Right lobe of liver (tissue), 4 donors: ENCODE measurements at regions not wholly inside any gene's neighbourhood (a gene's known extent, or its start where the extent isn't known, plus 50 kb on each side); places are given as distances from the start of the nearest gene placed in this dataset.

Experiments used
- CTCF ChIP-seq, 4 donors: fragments of 200-600 bp in 3 of 4; fragments of 450-650 bp in 1 of 4; IDR thresholded peaks; one replicate each; pipeline versions ENCODE4 v1.5.1 to v1.8.0; 2016 to 2022; ENCODE audit warnings: antibody characterized with exemption in 4 of 4, mild to moderate bottlenecking in 2 of 4
- POLR2A ChIP-seq: fragments of 450-650 bp; IDR thresholded peaks from one replicate; pipeline ENCODE4 v1.6.1; 2017; ENCODE audit warnings: antibody characterized with exemption, mild to moderate bottlenecking
- donor health status: DM: no; HTN: no; CAD: no.
- donor health status: DM: no; HTN: no; CAD: no.
- donor health status: DM: no; HTN: yes; CAD: no.

DNA sequence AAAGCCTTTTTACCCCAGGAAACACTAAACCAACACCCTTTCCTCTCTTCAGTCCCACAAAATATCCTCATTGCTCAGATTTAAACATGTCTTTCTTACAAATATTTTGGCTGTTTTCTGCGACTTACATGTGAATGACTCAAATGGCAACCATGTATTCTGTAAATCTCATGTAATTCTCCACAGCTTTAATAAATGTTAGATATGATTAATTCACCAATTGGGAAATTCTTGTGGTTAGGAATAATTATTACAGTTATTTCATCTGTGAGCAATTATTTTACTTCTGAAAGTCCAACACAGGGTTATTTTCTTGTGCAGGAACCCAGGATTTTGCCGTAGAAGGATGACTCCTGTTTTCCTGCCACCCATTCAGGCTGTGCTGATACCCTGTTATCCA is 431.5 kb downstream of the LMO4 start:
- no peak for TF ChIP-seq CTCF (IDR thresholded peaks at IDR 0.05)
- no peak for TF ChIP-seq POLR2A
